CD14-positive monocyte (primary cell): ENCODE measurements at regions not wholly inside any gene's neighbourhood (a gene's known extent, or its start where the extent isn't known, plus 50 kb on each side); places are given as distances from the start of the nearest gene placed in this dataset.

Experiments used
- DNase-seq, 3 donors: peaks; one replicate each; pipeline ENCODE4 v3.0.0-alpha.2; 2011 to 2022
- H2AFZ ChIP-seq: 2 replicates; pipeline ENCODE4 v1.6.0; 2012; ENCODE audit warnings: mild to moderate bottlenecking, low read depth, low read length, inconsistent platforms; ENCODE audit not compliant: insufficient read depth, poor library complexity, severe bottlenecking
- H3K27ac ChIP-seq, 2 donors: 1 replicate in 1 of 2; 2 replicates in 1 of 2; pipeline ENCODE4 v1.5.1; 2012 to 2013; ENCODE audit warnings: low read length in 2 of 2, control low read depth in 1 of 2, inconsistent platforms in 1 of 2, low read depth in 1 of 2, mild to moderate bottlenecking in 1 of 2
- H3K27me3 ChIP-seq, 2 donors: one replicate each; pipeline versions ENCODE4 v1.6.0 to v1.6.1; 2011 to 2013; ENCODE audit warnings: low read length in 2 of 2; ENCODE audit not compliant: control insufficient read depth in 2 of 2, insufficient read depth in 2 of 2
- H3K36me3 ChIP-seq, 2 donors: replicated peaks in 1 of 2; 1 replicate in 1 of 2; 2 replicates in 1 of 2; pipeline versions ENCODE4 v1.5.1 to v1.6.1; 2012 to 2013; ENCODE audit warnings: low read length in 2 of 2, control low read depth in 1 of 2, inconsistent platforms in 1 of 2, mild to moderate bottlenecking in 1 of 2; ENCODE audit not compliant: insufficient read depth in 2 of 2, control insufficient read depth in 1 of 2
- H3K4me1 ChIP-seq, 2 donors: 1 replicate in 1 of 2; 2 replicates in 1 of 2; pipeline versions ENCODE4 v1.5.1 to v1.6.1; 2012 to 2013; ENCODE audit warnings: low read length in 2 of 2, control low read depth in 1 of 2, inconsistent platforms in 1 of 2, mild to moderate bottlenecking in 1 of 2, moderate library complexity in 1 of 2; ENCODE audit not compliant: insufficient read depth in 2 of 2, control insufficient read depth in 1 of 2
- H3K4me2 ChIP-seq: replicated peaks from 2 replicates; pipeline ENCODE3; 2012; ENCODE audit warnings: low read length, moderate library complexity, mild to moderate bottlenecking; ENCODE audit not compliant: poor library complexity, severe bottlenecking; ENCODE audit errors: extremely low read depth
- H3K4me3 ChIP-seq, 3 experiments: fragments of 200-600 bp in 1 of 3; sonication (generic) in 1 of 3; replicated peaks in 1 of 3; 1 replicate in 2 of 3; 2 replicates in 1 of 3; pipeline ENCODE4 v1.5.1; 2011 to 2013; ENCODE audit warnings: low read length in 3 of 3, mild to moderate bottlenecking in 3 of 3, control low read depth in 2 of 3, low read depth in 2 of 3, inconsistent platforms in 1 of 3, moderate library complexity in 1 of 3
- H3K79me2 ChIP-seq: 2 replicates; pipeline ENCODE4 v1.6.0; 2012; ENCODE audit warnings: mild to moderate bottlenecking, control low read depth, inconsistent platforms, low read length, moderate library complexity; ENCODE audit not compliant: insufficient read depth
- H3K9ac ChIP-seq: 2 replicates; pipeline ENCODE4 v1.6.0; 2017; ENCODE audit warnings: low read length, mild to moderate bottlenecking; ENCODE audit not compliant: insufficient read depth, poor library complexity, severe bottlenecking
- H3K9me3 ChIP-seq, 2 donors: replicated peaks in 1 of 2; 1 replicate in 1 of 2; 2 replicates in 1 of 2; pipeline versions ENCODE4 v1.5.1 to v1.6.1; 2012 to 2013; ENCODE audit warnings: low read length in 2 of 2, control low read depth in 1 of 2; ENCODE audit not compliant: control insufficient read depth in 1 of 2, insufficient read depth in 1 of 2
- H4K20me1 ChIP-seq: 2 replicates; pipeline ENCODE4 v1.6.0; 2012; ENCODE audit warnings: mild to moderate bottlenecking, low read length, control low read depth, moderate library complexity; ENCODE audit not compliant: insufficient read depth
- H3K27ac Mint-ChIP-seq, 7 donors: one replicate each; pipeline ENCODE4 v1.8.0; 2020; ENCODE audit warnings: mild to moderate bottlenecking in 7 of 7, mixed read lengths in 7 of 7, moderate library complexity in 6 of 7, inconsistent platforms in 2 of 7
- H3K27me3 Mint-ChIP-seq, 3 donors: one replicate each; pipeline ENCODE4 v1.8.0; 2021 to 2022; ENCODE audit warnings: low read depth in 3 of 3, mild to moderate bottlenecking in 3 of 3, mixed read lengths in 3 of 3, moderate library complexity in 3 of 3, inconsistent platforms in 1 of 3
- H3K36me3 Mint-ChIP-seq, 2 donors: one replicate each; pipeline ENCODE4 v1.8.0; 2020; ENCODE audit warnings: mixed read lengths in 2 of 2, inconsistent platforms in 1 of 2, mild to moderate bottlenecking in 1 of 2
- H3K4me1 Mint-ChIP-seq: one replicate; pipeline ENCODE4 v1.8.0; 2020; ENCODE audit warnings: mild to moderate bottlenecking, mixed read lengths
- H3K4me3 Mint-ChIP-seq, 2 donors: one replicate each; pipeline ENCODE4 v1.8.0; 2020; ENCODE audit warnings: mild to moderate bottlenecking in 2 of 2, mixed read lengths in 2 of 2, moderate library complexity in 1 of 2
- H3K9me3 Mint-ChIP-seq, 7 donors: one replicate each; pipeline ENCODE4 v1.8.0; 2020 to 2022; ENCODE audit warnings: mixed read lengths in 7 of 7, mild to moderate bottlenecking in 6 of 7, moderate library complexity in 6 of 7, inconsistent platforms in 2 of 7
- CTCF ChIP-seq: fragments of 200-600 bp; IDR thresholded peaks from one replicate; pipeline ENCODE4 v1.8.0; 2022; ENCODE audit warnings: antibody characterized with exemption, mild to moderate bottlenecking
- WGBS: methylation state at CpG from one replicate; pipeline ENCODE4 v1.1.5; 2013; ENCODE audit warnings: missing lambda C conversion rate; ENCODE audit not compliant: insufficient coverage; 5-methylcytosine and 5-hydroxymethylcytosine counted together
- intact Hi-C, 2 donors: fragments of 100-400 bp; cut with micrococcal nuclease; formaldehyde crosslinking; loops; one replicate each; pipeline versions ENCODE4 v1.15.0 to v1.15.1; 2023

DNA sequence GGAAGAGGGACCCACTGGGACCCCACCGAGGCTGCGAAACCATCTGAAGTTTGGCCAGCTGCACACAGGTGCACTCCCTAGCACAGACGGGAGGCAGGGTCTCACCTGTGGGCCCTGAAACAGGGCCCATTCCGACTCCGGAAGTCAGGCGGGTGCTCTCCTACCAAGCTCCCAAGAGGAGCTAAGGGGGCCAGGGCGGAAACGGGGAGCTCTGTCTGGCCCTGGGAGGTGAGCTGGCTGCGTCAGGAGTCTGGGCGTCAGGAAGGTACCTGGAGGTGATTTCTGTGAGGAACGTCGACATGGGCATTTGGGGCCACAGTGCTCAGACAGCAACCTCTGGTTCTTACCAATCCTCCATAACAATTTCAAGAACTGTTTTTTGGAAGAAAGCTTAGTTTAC lies 411.7 kb downstream of the TCERG1L start:
- H3K9ac ChIP-seq: no peak overlapping the region
- intact Hi-C loops: no loop called here
- H3K27ac Mint-ChIP-seq: no peak overlapping the region

GRCh38 chr10:130900441-130901160 lies 410.9 kb downstream of the TCERG1L start:
- H3K4me1 Mint-ChIP-seq: no peaks in the 10 kb centered on the region
- no peak for TF ChIP-seq CTCF
- no peak overlapping the region for H2AFZ ChIP-seq
- 88% methylated on average over 9 of the region's 14 CpGs for WGBS
- H3K9me3 ChIP-seq: no peaks in the 10 kb centered on the region
- no peaks in the 10 kb centered on the region for H3K79me2 ChIP-seq
- H3K9ac ChIP-seq: no peak overlapping the region
- intact Hi-C loops: no loop called here
- no peaks in the 10 kb centered on the region for H3K4me1 ChIP-seq
- no peaks in the 10 kb centered on the region for H4K20me1 ChIP-seq
- H3K4me3 Mint-ChIP-seq: no peak overlapping the region
- DNase-seq: no peak
- H3K27me3 Mint-ChIP-seq: peaks cover 0 to 1% (median 0%) of the 10 kb centered on the region in 3 donors
- no peaks in the 10 kb centered on the region for H3K36me3 ChIP-seq
- H3K27me3 ChIP-seq: no peaks in the 10 kb centered on the region
- H3K4me3 ChIP-seq: no peak overlapping the region
- no peak overlapping the region for H3K27ac Mint-ChIP-seq
- no peaks in the 10 kb centered on the region for H3K9me3 Mint-ChIP-seq
- H3K36me3 Mint-ChIP-seq: no peaks in the 10 kb centered on the region
- no peak overlapping the region for H3K4me2 ChIP-seq
- no peak overlapping the region for H3K27ac ChIP-seq

More for the DNA sequence above, 411.7 kb downstream of the TCERG1L start:
- no peaks in the 10 kb centered on the region for H3K9me3 ChIP-seq
- H3K79me2 ChIP-seq: no peaks in the 10 kb centered on the region
- H3K36me3 Mint-ChIP-seq: no peaks in the 10 kb centered on the region
- H3K4me1 ChIP-seq: no peaks in the 10 kb centered on the region
- no peaks in the 10 kb centered on the region for H3K27me3 ChIP-seq
- H3K36me3 ChIP-seq: no peaks in the 10 kb centered on the region
- H3K27me3 Mint-ChIP-seq: peaks cover 0 to 1% (median 0%) of the 10 kb centered on the region in 3 donors
- no peaks in the 10 kb centered on the region for H4K20me1 ChIP-seq
- no peak overlapping the region for H2AFZ ChIP-seq
- no peak overlapping the region for H3K4me3 Mint-ChIP-seq
- H3K4me1 Mint-ChIP-seq: no peaks in the 10 kb centered on the region
- no peak overlapping the region for H3K4me3 ChIP-seq
- no peak for DNase-seq
- TF ChIP-seq CTCF: no peak
- no peak overlapping the region for H3K27ac ChIP-seq
- H3K9me3 Mint-ChIP-seq: peaks cover 0 to 3% (median 0%) of the 10 kb centered on the region in 7 donors
- H3K4me2 ChIP-seq: no peak overlapping the region
- WGBS: 89% methylated on average over 9 of the region's 12 CpGs
